AG04450 (cell line): ENCODE measurements at regions not wholly inside any gene's neighbourhood (a gene's known extent, or its start where the extent isn't known, plus 50 kb on each side); places are given as distances from the start of the nearest gene placed in this dataset.
A peak's percentile ranks its signal among the peaks of the same experiment; 100 is the strongest.

Experiments
- CTCF ChIA-PET: fragments of 300-600, 350-600 bp; formaldehyde crosslinking; extraction: SDS; loops from one replicate; lab custom pipeline; 2022; ENCODE audit warnings: antibody characterized with exemption, inconsistent platforms; lab: Charles Lee
- POLR2A ChIA-PET: fragments of 350-600 bp; formaldehyde crosslinking; extraction: SDS; loops from one replicate; lab custom pipeline; 2021; ENCODE audit warnings: antibody characterized with exemption, inconsistent platforms; lab: Yijun Ruan, JAX
- DNase-seq: peaks from one replicate; pipeline ENCODE4 v3.0.0-alpha.2; 2011; ENCODE audit warnings: low read depth, low spot score
- H3K27ac ChIP-seq: one replicate; pipeline ENCODE4 v1.5.1; 2012; ENCODE audit warnings: low read depth, low read length, control low read depth
- H3K27me3 ChIP-seq: one replicate; pipeline ENCODE4 v1.6.0; 2012; ENCODE audit warnings: low read length; ENCODE audit not compliant: control insufficient read depth, insufficient read depth
- H3K4me3 ChIP-seq: 2 replicates; pipeline ENCODE4 v1.5.1; 2011; ENCODE audit warnings: mild to moderate bottlenecking, low read depth, low read length, control low read depth
- H3K9me3 ChIP-seq: 2 replicates; pipeline ENCODE4 v1.5.1; 2012; ENCODE audit warnings: low read length; ENCODE audit not compliant: control insufficient read depth, insufficient read depth
- TF ChIP-seq, protein P1 (sequence below): IDR thresholded peaks from 2 replicates; pipeline ENCODE4 v1.5.1; 2011; ENCODE audit warnings: low read depth, low read length, control low read depth, inconsistent platforms

- TF ChIP-seq, protein P1, sequence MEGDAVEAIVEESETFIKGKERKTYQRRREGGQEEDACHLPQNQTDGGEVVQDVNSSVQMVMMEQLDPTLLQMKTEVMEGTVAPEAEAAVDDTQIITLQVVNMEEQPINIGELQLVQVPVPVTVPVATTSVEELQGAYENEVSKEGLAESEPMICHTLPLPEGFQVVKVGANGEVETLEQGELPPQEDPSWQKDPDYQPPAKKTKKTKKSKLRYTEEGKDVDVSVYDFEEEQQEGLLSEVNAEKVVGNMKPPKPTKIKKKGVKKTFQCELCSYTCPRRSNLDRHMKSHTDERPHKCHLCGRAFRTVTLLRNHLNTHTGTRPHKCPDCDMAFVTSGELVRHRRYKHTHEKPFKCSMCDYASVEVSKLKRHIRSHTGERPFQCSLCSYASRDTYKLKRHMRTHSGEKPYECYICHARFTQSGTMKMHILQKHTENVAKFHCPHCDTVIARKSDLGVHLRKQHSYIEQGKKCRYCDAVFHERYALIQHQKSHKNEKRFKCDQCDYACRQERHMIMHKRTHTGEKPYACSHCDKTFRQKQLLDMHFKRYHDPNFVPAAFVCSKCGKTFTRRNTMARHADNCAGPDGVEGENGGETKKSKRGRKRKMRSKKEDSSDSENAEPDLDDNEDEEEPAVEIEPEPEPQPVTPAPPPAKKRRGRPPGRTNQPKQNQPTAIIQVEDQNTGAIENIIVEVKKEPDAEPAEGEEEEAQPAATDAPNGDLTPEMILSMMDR: no peak
- H3K27me3 ChIP-seq: no peaks in the 10 kb centered on the region
- H3K4me3 ChIP-seq: no peak overlapping the region
- peaks cover 3% of the 10 kb centered on the region; the same call in 1 of the 2 replicates for H3K9me3 ChIP-seq
- DNase-seq: peak; percentile 16
- ChIA-PET CTCF (no interaction called here), POLR2A (no interaction called here)
- H3K27ac ChIP-seq: no peak overlapping the region
Observed at GRCh38 chr12:78797196-78797931, 67.2 kb upstream of the SYT1 start.

GRCh38 chr12:78799649-78800048 lies 64.9 kb upstream of the SYT1 start:
- no peaks in the 10 kb centered on the region for H3K27me3 ChIP-seq
- TF ChIP-seq, protein P1: no peak
- no peak overlapping the region for H3K27ac ChIP-seq
- ChIA-PET POLR2A (no interaction called here), CTCF (interaction anchor here (0.7 kb wide), 1 partner anchor 348 kb away, joined by 3 read pairs; no protein-coding TSS in a partner anchor)
- H3K4me3 ChIP-seq: no peak overlapping the region
- no peaks in the 10 kb centered on the region; the same call in 1 of the 2 replicates for H3K9me3 ChIP-seq
- DNase-seq: no peak

DNA sequence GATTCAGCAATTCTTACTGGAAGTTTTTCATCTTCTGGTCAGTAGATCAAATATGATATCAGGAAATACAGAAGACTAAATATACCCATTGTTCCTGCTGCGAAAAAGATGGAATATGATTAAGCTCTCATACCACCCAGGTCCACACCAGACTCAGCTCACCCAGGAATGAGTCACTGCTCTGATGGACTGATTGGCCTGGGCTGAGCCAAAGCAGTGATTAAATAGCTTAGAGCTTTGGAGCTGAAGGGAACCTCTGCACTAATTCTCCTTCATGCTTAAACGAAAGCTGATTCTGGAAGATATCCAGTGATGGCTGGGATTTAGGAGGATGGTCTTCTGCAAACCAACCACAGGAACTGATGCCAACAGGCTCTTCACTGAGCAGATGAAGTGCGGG lies 62.0 kb upstream of the SYT1 start:
- POLR2A ChIA-PET: interaction anchor here (0.6 kb wide), 1 partner anchor 172 kb away, joined by 3 read pairs; no protein-coding TSS in a partner anchor
- Histone ChIP-seq H3K9me3 (no peaks in the 10 kb centered on the region; the same call in 1 of the 2 replicates), H3K27ac (no peak overlapping the region), H3K27me3 (no peaks in the 10 kb centered on the region), H3K4me3 (no peak overlapping the region)
- TF ChIP-seq, protein P1: no peak
- CTCF ChIA-PET: no interaction called here
- DNase-seq: peak; percentile 11

DNA sequence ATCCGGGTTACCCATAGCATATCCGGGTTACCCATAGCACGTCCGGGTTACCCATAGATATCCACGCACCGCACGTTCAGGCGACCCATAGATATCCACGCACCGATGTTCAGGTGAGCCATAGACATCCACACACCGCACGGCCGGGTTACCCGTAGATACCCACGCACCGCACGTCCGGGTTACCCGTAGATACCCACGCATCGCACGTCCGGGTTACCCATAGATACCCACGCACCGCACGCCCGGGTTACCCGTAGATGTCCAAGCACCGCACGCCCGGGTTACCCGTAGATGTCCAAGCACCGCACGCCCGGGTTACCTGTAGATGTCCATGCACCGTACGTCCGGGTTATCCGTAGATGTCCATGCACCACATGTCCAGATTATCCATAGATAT lies 60.3 kb upstream of the SYT1 start:
- Histone ChIP-seq H3K4me3 (no peak overlapping the region), H3K27ac (no peak overlapping the region), H3K27me3 (no peaks in the 10 kb centered on the region), H3K9me3 (no peaks in the 10 kb centered on the region; the same call in 1 of the 2 replicates)
- DNase-seq: no peak
- ChIA-PET CTCF (no interaction called here), POLR2A (no interaction called here)
- TF ChIP-seq, protein P1: no peak
